Stomach (tissue), 4 donors: ENCODE measurements at regions not wholly inside any gene's neighbourhood (a gene's known extent, or its start where the extent isn't known, plus 50 kb on each side); places are given as distances from the start of the nearest gene placed in this dataset.

Source experiments
- CTCF ChIP-seq, 7 experiments: fragments of 450-650 bp in 4 of 7; fragments of 200-600 bp in 3 of 7; sonication (generic) in 3 of 7; IDR thresholded peaks; one replicate each; pipeline ENCODE4 v1.5.1; 2016 to 2019; ENCODE audit warnings: antibody characterized with exemption in 7 of 7, control low read depth in 2 of 7, mild to moderate bottlenecking in 1 of 7
- EP300 ChIP-seq: sonication (generic); formaldehyde crosslinking; IDR thresholded peaks from one replicate; pipeline ENCODE4 v1.6.1; 2017; ENCODE audit warnings: antibody characterized with exemption

- no peak for TF ChIP-seq CTCF (IDR thresholded peaks at IDR 0.05)
- no peak for TF ChIP-seq EP300
Measured at GRCh38 chrX:145609951-145610511, 207.6 kb upstream of the SLITRK2 start.
